ENCODE measurements at regions not wholly inside any gene's neighbourhood (a gene's known extent, or its start where the extent isn't known, plus 50 kb on each side); places are given as distances from the start of the nearest gene placed in this dataset.

- no peak for TF ChIP-seq CTCF (conservative IDR thresholded peaks at IDR 0.05; ENCODE audit: low read depth, low read length)
- no peak overlapping the region for H3K4me3 ChIP-seq (ENCODE audit: low read depth, low read length)
- no peak for DNase-seq (ENCODE audit: low read depth)
These were observed 155.0 kb upstream of the SUCLG2 start for GRCh38 chr3:67809370-67809935.

- no peak for DNase-seq (ENCODE audit: low read depth)
- H3K4me3 ChIP-seq (ENCODE audit: low read depth, low read length): no peak overlapping the region
- no peak for TF ChIP-seq CTCF (conservative IDR thresholded peaks at IDR 0.05; ENCODE audit: low read depth, low read length)
These were observed 154.5 kb upstream of the SUCLG2 start for GRCh38 chr3:67808906-67809305.

GRCh38 chr3:67804578-67804977, 150.2 kb upstream of the SUCLG2 start:
- H3K4me3 ChIP-seq (ENCODE audit: low read depth, low read length): no peak overlapping the region
- no peak for TF ChIP-seq CTCF (conservative IDR thresholded peaks at IDR 0.05; ENCODE audit: low read depth, low read length)
- DNase-seq (ENCODE audit: low read depth): no peak

GRCh38 chr3:67804089-67804488, 149.7 kb upstream of the SUCLG2 start:
- peak; percentile 59 for DNase-seq (ENCODE audit: low read depth)
- H3K4me3 ChIP-seq (ENCODE audit: low read depth, low read length): no peak overlapping the region
- TF ChIP-seq CTCF (conservative IDR thresholded peaks at IDR 0.05; ENCODE audit: low read depth, low read length): peak; percentile 2

GRCh38 chr3:67798412-67798811, 144.0 kb upstream of the SUCLG2 start:
- DNase-seq (ENCODE audit: low read depth): no peak
- no peak for TF ChIP-seq CTCF (conservative IDR thresholded peaks at IDR 0.05; ENCODE audit: low read depth, low read length)
- no peak overlapping the region for H3K4me3 ChIP-seq (ENCODE audit: low read depth, low read length)

GRCh38 chr3:67791620-67792019, 137.2 kb upstream of the SUCLG2 start:
- TF ChIP-seq CTCF (conservative IDR thresholded peaks at IDR 0.05; ENCODE audit: low read depth, low read length): no peak
- no peak overlapping the region for H3K4me3 ChIP-seq (ENCODE audit: low read depth, low read length)
- DNase-seq (ENCODE audit: low read depth): no peak

- peak; percentile 82 for DNase-seq (ENCODE audit: low read depth)
- H3K4me3 ChIP-seq (ENCODE audit: low read depth, low read length): no peak overlapping the region
- TF ChIP-seq CTCF (conservative IDR thresholded peaks at IDR 0.05; ENCODE audit: low read depth, low read length): peak; percentile 94
These were observed 135.6 kb upstream of the SUCLG2 start for GRCh38 chr3:67790043-67790442.

All from choroid plexus epithelial cell (primary cell).